IMR-90 (cell line): ENCODE measurements at regions not wholly inside any gene's neighbourhood (a gene's known extent, or its start where the extent isn't known, plus 50 kb on each side); places are given as distances from the start of the nearest gene placed in this dataset.

Experiments used
- ATAC-seq: fragments of 200-7000 bp; cut with Tn5 transposase; 2 replicates; pipeline ENCODE4 v1.9.1; 2020; ENCODE audit warnings: low read depth, mild to moderate bottlenecking, moderate library complexity
- BruUV-seq: library from RNA; stranded (reverse); fragments of 400-500 nt; replicated peaks from 2 replicates; lab custom pipeline; 2021; lab: Mats Ljungman, UMichigan
- CTCF ChIA-PET: fragments of 300-600 bp; formaldehyde crosslinking; extraction: SDS; loops from one replicate; lab custom pipeline; 2021; ENCODE audit warnings: antibody characterized with exemption; lab: Yijun Ruan, JAX
- POLR2A ChIA-PET: fragments of 300-600 bp; sonication (Branson Sonifier 250); formaldehyde crosslinking; loops from one replicate; lab custom pipeline; 2022; ENCODE audit warnings: antibody characterized with exemption; ENCODE audit not compliant: unreplicated experiment; lab: Charles Lee
- DNase-seq: peaks from one replicate; pipeline ENCODE4 v3.0.0; 2013
- H2AFZ ChIP-seq: replicated peaks from 2 replicates; pipeline ENCODE3; 2013; ENCODE audit warnings: low read length, mild to moderate bottlenecking; ENCODE audit not compliant: poor library complexity
- H2AK5ac ChIP-seq: 2 replicates; pipeline ENCODE4 v1.6.1; 2013; ENCODE audit warnings: low read depth, low read length, inconsistent platforms
- H2AK9ac ChIP-seq: replicated peaks from 2 replicates; pipeline ENCODE3; 2013; ENCODE audit warnings: mild to moderate bottlenecking, low read depth, low read length, moderate library complexity; ENCODE audit not compliant: poor library complexity
- H2BK120ac ChIP-seq: 2 replicates; pipeline ENCODE4 v1.6.1; 2013; ENCODE audit warnings: low read depth, low read length, inconsistent platforms
- H2BK15ac ChIP-seq: 3 replicates; pipeline ENCODE4 v1.6.1; 2013; ENCODE audit warnings: low read depth, low read length, inconsistent platforms
- H2BK20ac ChIP-seq: 2 replicates; pipeline ENCODE4 v1.6.1; 2013; ENCODE audit warnings: low read depth, mild to moderate bottlenecking, inconsistent platforms, low read length, moderate library complexity
- H2BK5ac ChIP-seq: 2 replicates; pipeline ENCODE4 v1.6.1; 2013; ENCODE audit warnings: mild to moderate bottlenecking, low read depth, low read length, inconsistent platforms; ENCODE audit not compliant: poor library complexity, severe bottlenecking
- H3K14ac ChIP-seq: replicated peaks from 2 replicates; pipeline ENCODE4 v1.6.1; 2013; ENCODE audit warnings: low read depth, low read length, inconsistent platforms
- H3K18ac ChIP-seq: 2 replicates; pipeline ENCODE4 v1.6.1; 2013; ENCODE audit warnings: low read depth, low read length, control low read depth
- H3K23ac ChIP-seq: 2 replicates; pipeline ENCODE4 v1.6.1; 2013; ENCODE audit warnings: low read depth, low read length, inconsistent platforms
- H3K27ac ChIP-seq: 2 replicates; pipeline ENCODE4 v1.5.1; 2013; ENCODE audit warnings: mild to moderate bottlenecking, control low read depth, low read length; ENCODE audit not compliant: insufficient read depth
- H3K27me3 ChIP-seq: 2 replicates; pipeline ENCODE4 v1.6.1; 2013; ENCODE audit warnings: low read length; ENCODE audit not compliant: control insufficient read depth, insufficient read depth
- H3K36me3 ChIP-seq: 2 replicates; pipeline ENCODE4 v1.6.1; 2013; ENCODE audit warnings: low read length, mixed read lengths; ENCODE audit not compliant: control insufficient read depth, insufficient read depth
- H3K4ac ChIP-seq: 2 replicates; pipeline ENCODE4 v1.6.1; 2013; ENCODE audit warnings: low read depth, low read length, inconsistent platforms
- H3K4me1 ChIP-seq: 2 replicates; pipeline ENCODE4 v1.6.1; 2013; ENCODE audit warnings: low read length, mixed read lengths; ENCODE audit not compliant: control insufficient read depth, insufficient read depth
- H3K4me2 ChIP-seq: 2 replicates; pipeline ENCODE4 v1.6.1; 2013; ENCODE audit warnings: low read depth, mild to moderate bottlenecking, control low read depth, low read length, moderate library complexity
- H3K4me3 ChIP-seq: 2 replicates; pipeline ENCODE4 v1.5.1; 2013; ENCODE audit warnings: low read depth, mild to moderate bottlenecking, control low read depth, low read length, moderate library complexity; ENCODE audit not compliant: insufficient read depth
- H3K56ac ChIP-seq: 2 replicates; pipeline ENCODE4 v1.6.1; 2013; ENCODE audit warnings: low read length, inconsistent platforms; ENCODE audit not compliant: insufficient read depth; ENCODE audit errors: extremely low read depth
- H3K79me1 ChIP-seq, 2 experiments: 2 replicates each; pipeline ENCODE4 v1.6.1; 2013; ENCODE audit warnings: low read length in 2 of 2, inconsistent platforms in 1 of 2, low read depth in 1 of 2
- H3K9ac ChIP-seq: 2 replicates; pipeline ENCODE4 v1.6.1; 2013; ENCODE audit warnings: low read depth, low read length, control low read depth
- H3K9me1 ChIP-seq: 2 replicates; pipeline ENCODE4 v1.6.1; 2013; ENCODE audit warnings: low read length, inconsistent platforms; ENCODE audit not compliant: insufficient read depth
- H3K9me3 ChIP-seq: 2 replicates; pipeline ENCODE4 v1.6.1; 2013; ENCODE audit warnings: low read length; ENCODE audit not compliant: control insufficient read depth, insufficient read depth
- H4K20me1 ChIP-seq: 2 replicates; pipeline ENCODE4 v1.6.1; 2013; ENCODE audit warnings: low read length, inconsistent platforms; ENCODE audit not compliant: insufficient read depth
- H4K5ac ChIP-seq: 2 replicates; pipeline ENCODE4 v1.6.1; 2013; ENCODE audit warnings: mild to moderate bottlenecking, low read depth, low read length, control low read depth
- H4K8ac ChIP-seq, 2 experiments: 2 replicates each; pipeline ENCODE4 v1.6.1; 2013; ENCODE audit warnings: low read depth in 2 of 2, low read length in 2 of 2, control low read depth in 1 of 2, inconsistent platforms in 1 of 2
- H4K91ac ChIP-seq: 2 replicates; pipeline ENCODE4 v1.6.1; 2013; ENCODE audit warnings: low read depth, low read length, inconsistent platforms; ENCODE audit not compliant: insufficient read depth
- BHLHE40 ChIP-seq: fragments of 150-350 bp; IDR thresholded peaks from 2 replicates; pipeline ENCODE4 v1.6.1; 2016; ENCODE audit warnings: mild to moderate bottlenecking, low read depth, low read length
- CEBPB ChIP-seq: IDR thresholded peaks from 2 replicates; pipeline ENCODE4 v1.6.1; 2012; ENCODE audit warnings: low read depth, low read length, improper control_type of control experiment
- CHD1 ChIP-seq: IDR thresholded peaks from 2 replicates; pipeline ENCODE4 v1.6.1; 2012; ENCODE audit warnings: low read depth, low read length, improper control_type of control experiment
- CTCF ChIP-seq: conservative IDR thresholded peaks from 2 replicates; pipeline ENCODE4 v1.5.1; 2012; ENCODE audit warnings: mild to moderate bottlenecking, low read depth, low read length, improper control_type of control experiment
- ELK1 ChIP-seq: fragments of 150-350 bp; IDR thresholded peaks from 2 replicates; pipeline ENCODE4 v1.6.1; 2016; ENCODE audit warnings: low read depth, mild to moderate bottlenecking, low read length, moderate library complexity, borderline replicate concordance
- FOS ChIP-seq: fragments of 150-350 bp; IDR thresholded peaks from 2 replicates; pipeline ENCODE4 v1.6.1; 2016; ENCODE audit warnings: low read depth, low read length
- MAFK ChIP-seq: IDR thresholded peaks from 2 replicates; pipeline ENCODE4 v1.6.1; 2012; ENCODE audit warnings: low read depth, low read length, improper control_type of control experiment
- MAZ ChIP-seq: IDR thresholded peaks from 2 replicates; pipeline ENCODE4 v1.6.1; 2012; ENCODE audit warnings: low read depth, mild to moderate bottlenecking, low read length, improper control_type of control experiment, moderate library complexity, borderline replicate concordance
- MXI1 ChIP-seq: IDR thresholded peaks from 2 replicates; pipeline ENCODE4 v1.6.1; 2012; ENCODE audit warnings: low read depth, mild to moderate bottlenecking, low read length, moderate library complexity, borderline replicate concordance
- NFE2L2 ChIP-seq: fragments of 150-350 bp; IDR thresholded peaks from 2 replicates; pipeline ENCODE4 v1.6.1; 2016; ENCODE audit warnings: low read depth, mild to moderate bottlenecking, low read length
- POLR2A ChIP-seq: IDR thresholded peaks from 2 replicates; pipeline ENCODE4 v1.6.1; 2012; ENCODE audit warnings: mild to moderate bottlenecking, low read depth, low read length
- RAD21 ChIP-seq: IDR thresholded peaks from 2 replicates; pipeline ENCODE4 v1.6.1; 2012; ENCODE audit warnings: low read length, improper control_type of control experiment
- RCOR1 ChIP-seq: IDR thresholded peaks from 2 replicates; pipeline ENCODE4 v1.6.1; 2012; ENCODE audit warnings: mild to moderate bottlenecking, low read length, improper control_type of control experiment; ENCODE audit not compliant: insufficient replicate concordance
- RFX5 ChIP-seq: IDR thresholded peaks from 2 replicates; pipeline ENCODE4 v1.8.0; 2012; ENCODE audit warnings: low read depth, mild to moderate bottlenecking, low read length, moderate library complexity
- SMC3 ChIP-seq: fragments of 150-350 bp; IDR thresholded peaks from 2 replicates; pipeline ENCODE4 v1.6.1; 2016; ENCODE audit warnings: low read depth, mild to moderate bottlenecking, antibody characterized with exemption, low read length, moderate library complexity
- USF2 ChIP-seq: fragments of 150-350 bp; IDR thresholded peaks from 2 replicates; pipeline ENCODE4 v1.6.1; 2017; ENCODE audit warnings: mild to moderate bottlenecking, antibody characterized with exemption, low read length, low read depth
- WGBS, 2 experiments: methylation state at CpG; one replicate each; pipeline versions ENCODE4 v1.1.5 to v1.1.7; 2013; ENCODE audit warnings: missing lambda C conversion rate in 2 of 2; ENCODE audit not compliant: insufficient read length in 1 of 2; ENCODE audit errors: extremely low coverage in 2 of 2; 5-methylcytosine and 5-hydroxymethylcytosine counted together
- dilution Hi-C: fragments of 300-500 bp; cut with HindIII; formaldehyde crosslinking; loops from one replicate; pipeline ENCODE4 v1.14.3; 2018; ENCODE audit warnings: low sequenced_read_pairs; ENCODE audit not compliant: unreplicated experiment
- in situ Hi-C: fragments of 300-500 bp; cut with MboI; formaldehyde crosslinking; loops from 3 replicates; pipeline ENCODE4 v1.14.3; 2019; ENCODE audit warnings: low sequenced_read_pairs, inconsistent platforms, mixed read lengths
- intact Hi-C: fragments of 100-400 bp; cut with micrococcal nuclease; formaldehyde crosslinking; loops from 2 replicates; pipeline ENCODE4 v1.10.0; 2022

- Histone ChIP-seq H3K27me3 (peaks cover 10% of the 10 kb centered on the region; the same call in 1 of the 2 replicates), H3K79me1 (no peaks in the 10 kb centered on the region), H4K20me1 (no peaks in the 10 kb centered on the region), H3K4me1 (no peaks in the 10 kb centered on the region), H2AFZ (no peak overlapping the region), H3K36me3 (no peaks in the 10 kb centered on the region), H2AK5ac (no peak overlapping the region), H3K4me3 (no peak overlapping the region), H2BK15ac (no peak overlapping the region), H4K8ac (no peak overlapping the region), H3K9me1 (no peaks in the 10 kb centered on the region), H4K91ac (no peak overlapping the region), H2BK20ac (no peak overlapping the region), H2BK120ac (no peak overlapping the region), H2BK5ac (no peak overlapping the region), H2AK9ac (no peak overlapping the region), H3K14ac (no peak overlapping the region), H3K18ac (no peak overlapping the region), H3K56ac (no peak overlapping the region), H4K5ac (no peak overlapping the region), H3K9ac (no peak overlapping the region), H3K4ac (no peak overlapping the region), H3K9me3 (no peaks in the 10 kb centered on the region), H3K27ac (no peak overlapping the region), H3K23ac (no peak overlapping the region), H3K4me2 (no peak overlapping the region)
- dilution Hi-C loops (no loop called here), intact Hi-C loops (no loop called here), in situ Hi-C loops (no loop called here)
- CTCF ChIA-PET = no interaction called here
- BruUV-seq = no TSS peak
- TF ChIP-seq SMC3 (no peak), USF2 (no peak), CEBPB (no peak), MAFK (no peak), RCOR1 (no peak), RFX5 (no peak), ELK1 (no peak), CHD1 (no peak), NFE2L2 (no peak), MXI1 (no peak), BHLHE40 (no peak), MAZ (no peak), CTCF (no peak), POLR2A (no peak), RAD21 (no peak), FOS (no peak)
- DNase-seq (no peak), ATAC-seq (no peak)
- POLR2A ChIA-PET = no interaction called here
- WGBS, 2 experiments = 61% methylated on average over 10 of the region's 10 CpGs; no CpG with 5 or more reads in 1 of the 2 experiments
These were observed 143.7 kb downstream of the ASB1 start for GRCh38 chr2:238570391-238570790.
